HFF-Myc (cell line): ENCODE measurements at regions not wholly inside any gene's neighbourhood (a gene's known extent, or its start where the extent isn't known, plus 50 kb on each side); places are given as distances from the start of the nearest gene placed in this dataset.

Source experiments
- DNase-seq: peaks from one replicate; pipeline ENCODE4 v3.0.0-alpha.2; 2011; ENCODE audit warnings: low read depth; ENCODE audit errors: extremely low read depth
- H3K4me3 ChIP-seq: replicated peaks from 2 replicates; pipeline ENCODE4 v1.5.1; 2011; ENCODE audit warnings: low read depth, mild to moderate bottlenecking, control low read depth, low read length
- CTCF ChIP-seq: IDR thresholded peaks from 2 replicates; pipeline ENCODE4 v1.5.1; 2012; ENCODE audit warnings: mild to moderate bottlenecking, low read depth, low read length, control low read depth; ENCODE audit errors: missing control alignments

GRCh38 chr17:33463887-33464286 lies 170.8 kb upstream of the ASIC2 start:
- no peak for TF ChIP-seq CTCF
- DNase-seq, result no peak
- H3K4me3 ChIP-seq, result no peak overlapping the region

GRCh38 chr17:33464669-33465280 lies 171.7 kb upstream of the ASIC2 start:
- DNase-seq, result no peak
- TF ChIP-seq CTCF, result no peak
- H3K4me3 ChIP-seq, result no peak overlapping the region

- DNase-seq, result no peak
- TF ChIP-seq CTCF, result no peak
- H3K4me3 ChIP-seq, result no peak overlapping the region
Observed at GRCh38 chr17:33469421-33469820, 176.3 kb upstream of the ASIC2 start.

GRCh38 chr17:33469911-33470310 lies 176.8 kb upstream of the ASIC2 start:
- H3K4me3 ChIP-seq, result no peak overlapping the region
- TF ChIP-seq CTCF, result no peak
- peak; percentile 5 for DNase-seq

- H3K4me3 ChIP-seq, result no peak overlapping the region
- TF ChIP-seq CTCF, result no peak
- DNase-seq, result no peak
Observed at GRCh38 chr17:33473061-33473460, 180.0 kb upstream of the ASIC2 start.

- no peak for DNase-seq
- no peak for TF ChIP-seq CTCF
- H3K4me3 ChIP-seq, result no peak overlapping the region
Observed at GRCh38 chr17:33474789-33475188, 181.7 kb upstream of the ASIC2 start.

GRCh38 chr17:33475594-33475993 lies 182.5 kb upstream of the ASIC2 start:
- H3K4me3 ChIP-seq, result no peak overlapping the region
- no peak for TF ChIP-seq CTCF
- DNase-seq, result no peak
